Kidney (tissue), 13 donors: ENCODE measurements at regions not wholly inside any gene's neighbourhood (a gene's known extent, or its start where the extent isn't known, plus 50 kb on each side); places are given as distances from the start of the nearest gene placed in this dataset.

Experiments used
- DNase-seq, 5 donors: peaks; one replicate each; pipeline ENCODE4 v3.0.0-alpha.2; 2013 to 2020
- FAIRE-seq: peaks from 2 replicates; lab custom pipeline; 2012; peaks lifted over from hg19 to GRCh38; lab: Jason Lieb, UNC
- H3K27ac ChIP-seq, 2 donors: one replicate each; pipeline ENCODE4 v1.7.0; 2013; ENCODE audit warnings: low read depth in 2 of 2, low read length in 2 of 2, inconsistent platforms in 1 of 2
- H3K27me3 ChIP-seq: one replicate; pipeline ENCODE4 v1.7.1; 2013; ENCODE audit warnings: low read length, inconsistent platforms; ENCODE audit not compliant: control insufficient read depth, insufficient read depth
- H3K36me3 ChIP-seq, 3 donors: one replicate each; pipeline versions ENCODE4 v1.7.0 to v1.7.1; 2013; ENCODE audit warnings: low read length in 3 of 3, control low read depth in 1 of 3, inconsistent platforms in 1 of 3; ENCODE audit not compliant: insufficient read depth in 3 of 3, control insufficient read depth in 2 of 3
- H3K4me1 ChIP-seq, 3 donors: one replicate each; pipeline versions ENCODE4 v1.7.0 to v1.7.1; 2013; ENCODE audit warnings: low read length in 3 of 3, inconsistent platforms in 1 of 3, low read depth in 1 of 3; ENCODE audit not compliant: control insufficient read depth in 2 of 3, insufficient read depth in 2 of 3
- H3K4me3 ChIP-seq, 3 donors: one replicate each; pipeline versions ENCODE4 v1.7.0 to v1.8.1; 2013; ENCODE audit warnings: low read length in 3 of 3, control low read depth in 1 of 3, inconsistent platforms in 1 of 3
- H3K9ac ChIP-seq, 3 donors: one replicate each; pipeline versions ENCODE4 v1.7.0 to v1.7.1; 2013; ENCODE audit warnings: low read length in 3 of 3, control low read depth in 1 of 3, inconsistent platforms in 1 of 3
- H3K9me3 ChIP-seq, 3 donors: one replicate each; pipeline versions ENCODE4 v1.7.0 to v1.7.1; 2013; ENCODE audit warnings: low read length in 3 of 3, control low read depth in 1 of 3, inconsistent platforms in 1 of 3; ENCODE audit not compliant: control insufficient read depth in 2 of 3, insufficient read depth in 1 of 3
- intact Hi-C: fragments of 100-400 bp; cut with DNase I; formaldehyde crosslinking; loops from one replicate; pipeline ENCODE4 v1.11.1; 2022
- TF ChIP-seq, protein P1 (sequence below): IDR thresholded peaks from 3 replicates; pipeline ENCODE4 v1.5.1; 2012; ENCODE audit warnings: mild to moderate bottlenecking, moderate library complexity, borderline replicate concordance; ENCODE audit not compliant: insufficient read depth; ENCODE audit errors: extremely low read depth
- donor health status: control.
- donor health status: control.
- donor health status: control.
- donor health status: control.
- donor health status: control.
- donor health status: DM: yes; HTN: yes; CAD: no.
- donor health status: Normal renal cell carcinoma (clear cell type).

DNA sequence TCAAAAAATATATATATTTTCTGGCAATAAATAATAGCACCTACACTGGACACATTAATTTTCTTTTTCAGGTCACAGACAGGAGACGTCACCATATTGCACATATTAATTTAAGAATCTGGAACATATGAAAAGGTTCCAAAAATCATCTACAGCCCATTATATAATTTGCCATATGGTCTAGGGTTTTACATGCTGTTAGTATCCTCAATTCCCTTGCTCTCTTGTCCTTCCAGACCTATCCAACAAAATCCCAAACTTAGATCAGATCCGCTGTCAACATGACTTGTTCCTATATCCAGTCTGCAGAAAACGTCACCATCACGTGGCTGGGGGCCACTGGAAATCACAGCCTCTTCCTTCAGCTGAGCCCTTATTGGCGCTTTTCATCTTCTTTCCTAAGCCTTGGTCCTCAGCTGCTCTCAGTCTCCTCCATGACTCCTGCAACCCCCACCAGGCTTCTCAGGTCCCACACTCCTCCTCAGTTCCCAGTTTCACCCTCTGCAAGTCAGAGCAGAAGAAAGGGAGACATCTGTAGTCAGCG is 192.0 kb upstream of the GATB start:
- no peaks in the 10 kb centered on the region for H3K27me3 ChIP-seq
- H3K36me3 ChIP-seq = no peaks in the 10 kb centered on the region
- H3K9me3 ChIP-seq = no peaks in the 10 kb centered on the region
- TF ChIP-seq, protein P1, sequence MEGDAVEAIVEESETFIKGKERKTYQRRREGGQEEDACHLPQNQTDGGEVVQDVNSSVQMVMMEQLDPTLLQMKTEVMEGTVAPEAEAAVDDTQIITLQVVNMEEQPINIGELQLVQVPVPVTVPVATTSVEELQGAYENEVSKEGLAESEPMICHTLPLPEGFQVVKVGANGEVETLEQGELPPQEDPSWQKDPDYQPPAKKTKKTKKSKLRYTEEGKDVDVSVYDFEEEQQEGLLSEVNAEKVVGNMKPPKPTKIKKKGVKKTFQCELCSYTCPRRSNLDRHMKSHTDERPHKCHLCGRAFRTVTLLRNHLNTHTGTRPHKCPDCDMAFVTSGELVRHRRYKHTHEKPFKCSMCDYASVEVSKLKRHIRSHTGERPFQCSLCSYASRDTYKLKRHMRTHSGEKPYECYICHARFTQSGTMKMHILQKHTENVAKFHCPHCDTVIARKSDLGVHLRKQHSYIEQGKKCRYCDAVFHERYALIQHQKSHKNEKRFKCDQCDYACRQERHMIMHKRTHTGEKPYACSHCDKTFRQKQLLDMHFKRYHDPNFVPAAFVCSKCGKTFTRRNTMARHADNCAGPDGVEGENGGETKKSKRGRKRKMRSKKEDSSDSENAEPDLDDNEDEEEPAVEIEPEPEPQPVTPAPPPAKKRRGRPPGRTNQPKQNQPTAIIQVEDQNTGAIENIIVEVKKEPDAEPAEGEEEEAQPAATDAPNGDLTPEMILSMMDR = no peak
- no peaks in the 10 kb centered on the region for H3K4me1 ChIP-seq
- intact Hi-C loops = no loop called here
- no peak overlapping the region for H3K4me3 ChIP-seq
- no peak for DNase-seq
- H3K27ac ChIP-seq = no peak overlapping the region
- FAIRE-seq = no peak
- no peak overlapping the region for H3K9ac ChIP-seq

DNA sequence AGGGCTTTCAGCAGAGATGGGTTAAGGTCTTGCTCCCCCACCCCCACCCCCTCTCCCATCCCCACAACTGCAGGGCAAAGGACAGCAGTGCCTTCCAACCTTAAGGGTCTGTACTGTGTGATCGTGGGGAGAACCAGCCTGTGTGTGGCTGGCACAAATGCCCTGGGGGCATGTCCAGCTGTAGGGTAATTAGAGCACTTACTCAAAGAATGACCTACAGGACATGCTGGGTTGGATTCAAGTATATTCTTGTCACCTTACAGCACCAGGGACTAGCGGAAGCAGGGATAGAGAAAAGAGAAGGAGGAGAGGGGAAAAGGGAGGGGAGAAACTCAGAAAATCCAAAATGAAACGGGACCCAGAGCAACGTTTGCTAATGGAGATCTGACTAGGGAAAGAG is 191.3 kb upstream of the GATB start:
- intact Hi-C loops = no loop called here
- H3K4me1 ChIP-seq = no peaks in the 10 kb centered on the region
- H3K36me3 ChIP-seq = no peaks in the 10 kb centered on the region
- H3K9ac ChIP-seq = no peak overlapping the region
- DNase-seq = no peak
- TF ChIP-seq, protein P1 = no peak
- no peaks in the 10 kb centered on the region for H3K27me3 ChIP-seq
- H3K27ac ChIP-seq = no peak overlapping the region
- no peak for FAIRE-seq
- no peak overlapping the region for H3K4me3 ChIP-seq
- peaks cover 0 to 2% (median 0%) of the 10 kb centered on the region in 3 donors for H3K9me3 ChIP-seq

DNA sequence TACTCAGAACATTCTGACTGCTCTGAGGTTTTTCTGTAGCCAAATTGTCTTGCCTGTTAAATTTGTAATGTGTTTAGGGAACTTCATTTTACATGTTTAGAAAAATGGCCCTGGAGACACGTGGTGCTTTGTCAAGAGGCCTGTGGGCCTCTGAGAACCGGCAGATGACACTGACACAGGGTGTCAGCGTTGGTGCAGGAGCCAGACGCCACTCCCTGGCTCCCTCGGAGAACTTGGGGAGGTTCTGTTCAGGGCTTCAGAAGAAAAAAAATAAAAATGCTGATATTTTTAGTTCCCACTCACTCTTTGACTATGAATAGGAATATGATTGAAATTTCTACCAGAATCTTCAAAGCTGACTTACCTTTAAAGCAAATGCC is 190.9 kb upstream of the GATB start:
- H3K36me3 ChIP-seq = no peaks in the 10 kb centered on the region
- peaks cover 0 to 5% (median 0%) of the 10 kb centered on the region in 3 donors for H3K9me3 ChIP-seq
- no peaks in the 10 kb centered on the region for H3K4me1 ChIP-seq
- TF ChIP-seq, protein P1 = no peak
- DNase-seq = no peak
- intact Hi-C loops = no loop called here
- no peak overlapping the region for H3K4me3 ChIP-seq
- H3K27me3 ChIP-seq = no peaks in the 10 kb centered on the region
- H3K27ac ChIP-seq = no peak overlapping the region
- no peak overlapping the region for H3K9ac ChIP-seq
- FAIRE-seq = no peak

DNA sequence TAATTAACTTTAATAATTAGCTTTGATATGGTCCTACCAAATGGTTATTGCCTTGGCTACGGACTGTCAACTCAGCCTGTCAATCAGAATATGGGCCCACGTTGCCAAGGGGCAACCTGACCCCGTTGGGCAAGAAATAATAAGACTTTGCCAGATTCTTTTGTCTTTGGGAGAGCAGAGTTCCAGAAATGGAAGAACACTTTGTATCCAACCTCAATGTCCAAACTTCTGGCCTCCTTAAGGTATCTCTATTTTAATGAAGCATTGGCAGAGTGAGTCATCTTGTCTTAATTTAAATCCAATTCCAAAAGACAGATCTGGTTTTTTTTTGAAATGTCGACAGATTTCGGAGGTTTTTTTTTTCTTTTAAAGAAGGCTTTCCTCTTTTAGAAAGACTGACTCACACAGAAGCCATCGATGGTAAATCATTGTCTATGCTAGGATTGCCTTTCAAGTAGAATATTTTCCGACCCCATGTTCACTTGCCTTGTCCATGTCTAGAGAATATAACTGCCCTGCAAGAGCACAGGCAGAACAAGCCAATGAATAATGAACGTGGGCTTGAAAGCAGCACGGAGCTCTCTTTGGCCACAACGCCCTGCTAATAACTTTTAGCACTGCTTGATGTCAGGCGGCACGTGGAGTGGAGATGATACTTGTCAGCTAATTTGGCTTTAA is 190.3 kb upstream of the GATB start:
- Histone ChIP-seq H3K27me3 (no peaks in the 10 kb centered on the region), H3K9me3 (peaks cover 0 to 5% (median 0%) of the 10 kb centered on the region in 3 donors), H3K27ac (no peak overlapping the region), H3K36me3 (no peaks in the 10 kb centered on the region), H3K4me3 (no peak overlapping the region), H3K4me1 (no peaks in the 10 kb centered on the region), H3K9ac (no peak overlapping the region)
- FAIRE-seq (no peak), DNase-seq (peak in 1 of 5 donors; percentile 26)
- TF ChIP-seq, protein P1 = no peak
- intact Hi-C loops = no loop called here
